SK-N-MC (cell line): ENCODE measurements at regions not wholly inside any gene's neighbourhood (a gene's known extent, or its start where the extent isn't known, plus 50 kb on each side); places are given as distances from the start of the nearest gene placed in this dataset.

Experiments
- EZH2 ChIP-seq: fragments of 200-600 bp; sonication (generic); IDR thresholded peaks from one replicate; pipeline ENCODE4 v1.6.1; 2017; ENCODE audit warnings: antibody characterized with exemption
- FOXP2 ChIP-seq: optimal IDR thresholded peaks from 2 replicates; pipeline ENCODE3; 2011; ENCODE audit warnings: mild to moderate bottlenecking, moderate library complexity; ENCODE audit not compliant: insufficient read depth; ENCODE audit errors: extremely low read length, control extremely low read depth
- POLR2AphosphoS5 ChIP-seq: IDR thresholded peaks from 2 replicates; pipeline ENCODE4 v1.6.1; 2012; ENCODE audit warnings: mild to moderate bottlenecking, low read depth, low read length, borderline replicate concordance

DNA sequence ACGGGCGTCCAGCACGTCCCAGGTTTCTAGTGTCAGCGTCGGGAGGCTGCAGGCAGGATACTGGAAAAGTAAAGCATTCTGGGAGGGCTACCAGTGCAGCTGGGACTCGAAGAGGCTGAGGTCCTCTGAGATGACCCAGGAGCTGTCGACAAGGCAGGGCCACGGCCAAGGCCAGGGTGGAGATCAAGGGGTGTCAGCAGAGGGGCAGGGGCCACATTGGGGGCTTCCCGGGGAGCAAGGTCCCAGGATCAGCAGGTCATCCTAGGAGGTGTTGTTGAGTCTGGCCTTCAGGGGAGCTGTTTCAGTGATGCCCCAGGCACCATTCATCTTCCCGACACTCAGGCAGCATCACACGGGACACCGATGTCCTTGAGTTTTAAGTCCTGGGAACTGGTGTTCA, 377.8 kb upstream of the SFSWAP start:
- no peak for TF ChIP-seq EZH2
- TF ChIP-seq POLR2AphosphoS5, result no peak
- TF ChIP-seq FOXP2, result no peak
